NCI-H1930 (cell line): ENCODE measurements at regions not wholly inside any gene's neighbourhood (a gene's known extent, or its start where the extent isn't known, plus 50 kb on each side); places are given as distances from the start of the nearest gene placed in this dataset.

Source experiments
- DNase-seq, 2 experiments: peaks; one replicate each; lab custom pipeline; 2025; lab: John Stamatoyannopoulos, UW

DNA sequence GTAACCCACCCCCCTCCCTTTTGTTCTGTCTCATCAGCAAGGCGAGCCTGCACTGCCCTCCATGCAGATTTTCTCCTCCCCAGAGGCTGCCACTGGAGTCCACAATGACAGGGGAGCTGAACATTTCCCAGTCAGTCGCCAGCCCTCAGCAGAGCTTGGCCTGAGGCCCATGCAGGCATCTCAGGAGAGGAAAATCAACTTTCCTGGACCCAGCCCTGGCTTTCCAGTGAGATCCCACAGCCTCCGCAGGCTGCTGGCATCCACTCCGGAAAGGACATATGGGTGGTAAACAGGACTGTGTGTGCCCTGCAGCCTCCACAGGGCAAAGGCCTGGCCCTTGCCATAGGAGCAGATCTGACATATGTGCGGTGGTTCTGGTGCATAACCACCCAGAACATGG, 253.8 kb downstream of the TNS1 start:
- DNase-seq: no peak

- DNase-seq: no peak
These were observed 256.0 kb downstream of the TNS1 start for GRCh38 chr2:217746808-217747207.

GRCh38 chr2:217743966-217744761, 258.6 kb downstream of the TNS1 start:
- DNase-seq: no peak

- DNase-seq: no peak
These were observed 259.4 kb downstream of the TNS1 start for GRCh38 chr2:217743407-217743806.

DNA sequence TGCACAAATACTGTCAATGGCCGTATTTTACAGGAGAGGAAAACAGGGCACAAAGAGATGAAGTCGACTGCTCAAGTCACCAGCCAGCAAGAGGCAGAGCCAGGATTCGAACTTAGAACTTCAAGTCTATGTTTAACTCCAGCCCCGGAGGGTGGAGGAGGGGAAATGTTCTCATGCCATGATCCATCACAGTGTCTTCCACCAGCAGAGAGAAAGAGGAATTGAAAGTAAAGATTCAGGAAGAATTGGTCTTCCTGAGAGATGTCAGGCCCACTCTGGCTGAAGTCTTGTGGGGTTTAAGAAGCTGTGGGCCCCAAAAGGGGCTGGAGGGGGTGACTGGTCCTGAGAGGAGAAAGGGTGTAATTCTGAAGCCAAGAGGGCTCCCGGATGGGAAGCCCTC, 260.0 kb downstream of the TNS1 start:
- DNase-seq: no peak

- no peak for DNase-seq
These were observed 260.5 kb downstream of the TNS1 start for GRCh38 chr2:217742276-217742675.

DNA sequence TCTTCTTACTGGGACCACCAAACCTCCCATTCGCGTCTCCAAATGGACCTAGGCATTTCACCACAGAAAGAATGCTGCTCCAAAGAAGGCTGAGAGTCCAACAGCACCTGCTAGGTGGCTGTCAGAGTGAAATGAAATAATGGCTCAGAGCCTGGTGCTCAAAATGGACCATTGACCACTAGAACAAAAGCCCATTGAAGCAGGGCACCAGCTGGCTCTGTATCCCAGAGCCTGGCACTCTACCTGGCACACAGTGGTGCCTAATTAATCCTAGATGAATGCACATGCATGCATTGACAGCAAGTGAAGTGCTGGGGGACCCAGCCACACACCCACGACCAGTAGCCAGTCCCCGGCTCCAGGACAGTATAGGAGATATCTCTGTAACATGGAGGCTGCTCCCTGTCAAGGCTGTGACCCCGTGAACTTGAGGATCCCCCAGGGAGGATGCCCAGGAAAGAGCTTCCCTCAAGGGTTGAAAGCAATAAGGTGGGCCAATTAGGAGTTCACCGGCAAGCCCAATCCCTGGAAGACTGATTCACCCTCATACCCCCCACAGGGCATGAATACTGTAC, 261.3 kb downstream of the TNS1 start:
- no peak for DNase-seq

DNA sequence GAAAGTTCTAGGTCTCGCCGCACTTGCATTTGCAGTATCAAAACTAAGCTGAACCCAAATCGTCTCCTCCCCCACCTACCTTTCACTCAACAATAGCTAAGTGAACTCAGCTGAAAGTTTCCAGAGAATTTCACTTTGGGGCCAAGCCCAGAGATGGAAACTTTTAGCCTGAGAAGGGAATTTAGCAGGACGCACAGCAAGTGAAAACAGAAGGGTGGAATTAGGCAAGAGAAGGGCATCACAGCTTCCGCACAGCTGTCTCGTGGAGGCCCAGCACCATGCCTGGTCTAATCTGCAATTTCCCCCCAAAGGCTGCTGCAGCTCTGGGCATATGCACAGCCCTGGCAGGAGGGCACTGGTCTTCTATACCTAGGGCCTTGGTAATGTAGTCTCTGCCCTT, 262.0 kb downstream of the TNS1 start:
- no peak for DNase-seq

DNA sequence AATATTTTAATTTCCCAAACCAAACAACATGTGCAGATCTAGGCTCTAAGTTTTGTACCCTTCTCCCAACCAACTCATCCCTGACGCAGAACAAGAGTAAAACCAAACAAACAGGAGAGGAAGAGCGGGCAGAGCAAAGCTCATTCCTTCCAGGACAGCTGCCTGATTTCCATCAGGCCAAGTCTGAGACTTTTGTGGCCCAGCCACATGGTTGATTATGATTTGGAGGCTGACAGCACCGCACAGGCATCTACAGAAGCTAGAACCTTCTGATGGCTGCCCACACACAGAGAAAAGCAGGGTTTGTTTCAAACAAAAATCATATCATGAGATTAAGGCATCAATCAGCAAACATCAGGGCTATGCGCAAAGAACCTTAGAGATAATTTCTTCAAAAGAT, 262.6 kb downstream of the TNS1 start:
- no peak for DNase-seq

DNA sequence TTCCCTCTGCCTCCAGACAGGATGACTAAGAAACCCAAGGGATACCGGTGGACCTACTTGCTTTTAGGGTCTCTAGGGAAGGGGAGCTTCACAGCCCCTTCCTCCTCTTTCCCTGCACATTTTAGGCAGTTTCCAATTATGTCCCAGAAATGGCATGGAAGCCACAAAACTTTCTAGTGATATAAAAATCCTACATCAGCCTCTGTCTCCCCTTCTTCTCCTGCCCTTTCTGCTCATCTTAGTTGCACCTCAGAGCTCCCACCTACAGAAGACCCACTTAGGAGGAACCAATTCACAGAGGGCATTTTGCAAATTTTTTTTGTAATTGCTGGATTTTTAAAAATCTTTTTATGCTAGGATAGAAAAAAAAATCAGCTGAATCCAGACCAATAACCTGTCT, 263.1 kb downstream of the TNS1 start:
- DNase-seq: no peak

GRCh38 chr2:217738061-217738460, 264.7 kb downstream of the TNS1 start:
- no peak for DNase-seq

- no peak for DNase-seq
These were observed 265.8 kb downstream of the TNS1 start for GRCh38 chr2:217736776-217737550.

DNA sequence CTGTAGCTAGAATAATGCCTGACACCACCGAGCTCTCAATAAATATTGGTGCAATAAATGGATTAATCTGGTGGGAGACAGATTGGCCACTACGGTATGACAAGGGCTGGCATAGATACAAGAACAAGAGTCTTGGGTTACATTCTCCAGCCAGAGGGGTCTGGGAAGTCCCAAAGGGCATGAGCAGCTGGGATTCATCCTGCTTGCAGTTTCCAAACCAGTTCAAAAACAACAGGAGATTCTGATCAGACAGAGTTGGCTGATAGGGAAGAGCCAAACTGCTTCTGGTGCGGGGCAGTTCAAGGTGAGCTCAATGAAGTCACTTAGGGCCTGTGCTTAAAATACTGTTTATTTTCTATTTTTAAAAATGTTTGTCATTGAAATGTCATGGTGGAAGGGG, 266.9 kb downstream of the TNS1 start:
- DNase-seq: no peak

GRCh38 chr2:217735034-217735433, 267.8 kb downstream of the TNS1 start:
- DNase-seq: no peak

DNA sequence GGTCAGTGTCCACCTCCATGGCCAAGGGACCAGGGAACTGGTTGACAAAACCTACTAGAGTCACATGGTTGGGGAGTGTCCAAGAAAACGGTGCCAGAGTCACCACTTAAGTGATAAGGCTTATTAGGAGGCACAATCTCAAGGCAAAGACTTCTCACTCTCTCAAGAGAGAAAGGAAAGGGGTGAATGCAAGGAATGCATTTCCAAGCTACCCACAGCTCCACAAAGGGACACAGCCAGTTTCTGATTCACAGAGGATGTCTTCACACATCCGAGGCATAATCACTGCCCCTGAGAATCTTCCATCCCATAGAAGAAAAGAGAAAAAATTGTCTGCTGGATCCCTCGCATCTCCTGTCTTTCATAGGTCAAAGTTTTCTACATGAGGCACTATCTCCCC, 269.3 kb downstream of the TNS1 start:
- no peak for DNase-seq

- no peak for DNase-seq
These were observed 269.8 kb downstream of the TNS1 start for GRCh38 chr2:217732992-217733391.

DNA sequence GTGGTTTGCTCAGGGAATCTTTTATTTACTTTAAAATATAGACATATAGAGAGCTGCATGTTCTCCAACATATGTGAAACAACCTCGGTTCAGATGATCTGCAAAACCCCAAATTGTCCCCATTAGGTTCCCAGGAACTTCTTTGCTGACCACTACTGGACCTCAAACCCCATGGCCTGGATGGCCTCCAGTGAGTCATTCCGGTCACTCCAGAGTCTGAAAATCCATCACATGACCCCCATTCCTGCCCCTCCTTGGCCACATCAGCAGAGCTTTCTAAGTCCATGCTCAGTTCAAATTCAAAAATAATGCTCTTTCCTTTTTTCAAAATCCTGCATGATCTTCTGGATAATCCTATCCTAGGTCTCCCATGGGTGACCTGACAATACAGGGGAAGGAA, 271.0 kb downstream of the TNS1 start:
- no peak for DNase-seq

DNA sequence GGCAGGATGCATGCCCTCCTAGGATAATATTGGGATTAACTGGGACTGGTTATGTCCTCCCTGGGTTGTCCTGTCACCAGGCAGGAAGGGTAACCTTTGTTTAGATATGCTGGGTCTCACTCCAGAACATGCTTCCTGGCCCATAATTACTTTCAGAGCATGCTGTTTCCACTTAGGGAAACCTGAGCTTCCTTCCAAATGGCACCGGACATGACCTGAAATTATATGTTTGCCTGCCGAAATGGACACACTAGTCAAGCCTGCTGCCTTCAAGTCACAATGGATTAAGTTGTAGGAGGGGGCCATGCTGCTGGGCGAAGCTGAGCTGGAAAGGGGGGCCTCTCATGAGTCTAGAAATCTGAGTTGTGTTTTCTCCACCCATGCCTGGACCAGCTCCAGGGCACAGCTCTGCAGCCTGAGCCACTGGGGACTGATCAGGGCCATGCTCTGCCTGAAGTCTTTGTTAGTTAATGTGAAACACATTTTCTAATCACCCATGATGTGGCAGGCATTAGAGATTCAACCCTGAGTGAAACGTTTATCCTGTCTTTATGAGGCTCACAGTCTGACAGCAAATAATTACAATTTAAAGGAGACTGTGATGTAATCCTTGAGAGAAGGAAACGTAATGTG, 273.3 kb downstream of the TNS1 start:
- no peak for DNase-seq

DNA sequence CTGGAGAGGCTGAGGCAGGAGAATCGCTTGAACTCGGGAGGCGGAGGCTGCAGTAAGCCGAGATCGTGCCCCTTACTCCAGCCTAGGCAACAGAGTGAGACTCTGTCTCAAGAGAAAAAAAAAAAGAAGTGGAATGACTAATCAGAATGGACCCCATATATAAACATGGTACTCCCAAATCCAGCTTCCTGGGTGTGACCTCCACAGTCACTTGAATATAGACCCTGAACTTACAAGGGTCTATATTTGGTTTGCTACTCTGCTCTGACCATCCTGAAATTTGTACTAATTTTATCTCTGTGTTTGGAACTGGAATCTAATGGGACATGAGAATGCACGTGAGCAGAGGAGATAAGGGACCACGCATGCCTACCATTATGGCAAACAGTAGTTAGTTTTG, 275.0 kb downstream of the TNS1 start:
- DNase-seq: no peak

DNA sequence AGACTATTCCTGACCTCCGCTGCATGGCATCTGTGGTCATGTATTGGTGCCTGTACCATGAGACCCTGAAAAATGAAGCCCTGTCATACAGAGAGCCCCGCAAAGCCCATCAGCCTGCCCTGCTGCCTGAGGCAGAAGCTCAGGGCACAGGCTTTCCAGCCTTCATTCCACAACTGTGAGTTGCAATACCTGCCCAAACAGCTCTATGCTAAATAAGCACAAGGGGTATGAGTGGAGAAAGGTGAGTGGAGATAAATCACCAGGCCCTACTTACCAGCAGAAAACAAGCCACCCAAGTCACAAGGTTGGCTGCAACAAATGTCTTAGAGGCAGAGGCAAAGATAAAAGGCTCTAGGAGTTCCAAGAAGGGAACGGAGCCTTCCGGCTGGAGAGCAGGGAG, 277.4 kb downstream of the TNS1 start:
- DNase-seq: no peak

DNA sequence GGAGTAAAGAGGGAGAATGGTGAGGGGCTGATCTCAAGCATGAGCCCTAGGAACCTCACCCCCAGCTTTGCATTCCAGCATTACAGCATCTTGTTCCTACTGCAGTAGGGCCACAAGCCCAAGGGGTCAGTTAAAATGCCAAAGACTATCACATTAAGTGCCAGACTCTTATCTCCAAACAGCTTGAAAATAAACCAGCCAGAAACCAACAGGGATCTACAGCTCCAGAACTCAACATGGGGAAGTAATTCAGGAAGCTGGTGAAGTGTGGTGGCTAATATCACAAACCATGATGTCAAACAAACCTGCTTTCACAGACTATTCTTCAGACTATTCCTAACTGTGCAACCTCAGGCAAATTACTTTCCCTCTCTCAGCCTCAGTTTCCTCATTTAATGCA, 278.3 kb downstream of the TNS1 start:
- no peak for DNase-seq

GRCh38 chr2:217723981-217724380, 278.8 kb downstream of the TNS1 start:
- no peak for DNase-seq
